Activated CD8-positive, alpha-beta memory T cell treated with anti-CD3 and anti-CD28 coated beads, Interleukin-2, amount 50 U/mL, for 1 hour (primary cell): ENCODE measurements at regions not wholly inside any gene's neighbourhood (a gene's known extent, or its start where the extent isn't known, plus 50 kb on each side); places are given as distances from the start of the nearest gene placed in this dataset.
"Not testable (repeated sequence)": the region's sequence is repeated elsewhere in the genome, so short reads cannot be mapped to it uniquely, and the experiment has no call there.

Experiments
- DNase-seq: peaks from one replicate; pipeline ENCODE4 v3.0.0-alpha.2; 2020; ENCODE audit errors: extremely low read depth

DNA sequence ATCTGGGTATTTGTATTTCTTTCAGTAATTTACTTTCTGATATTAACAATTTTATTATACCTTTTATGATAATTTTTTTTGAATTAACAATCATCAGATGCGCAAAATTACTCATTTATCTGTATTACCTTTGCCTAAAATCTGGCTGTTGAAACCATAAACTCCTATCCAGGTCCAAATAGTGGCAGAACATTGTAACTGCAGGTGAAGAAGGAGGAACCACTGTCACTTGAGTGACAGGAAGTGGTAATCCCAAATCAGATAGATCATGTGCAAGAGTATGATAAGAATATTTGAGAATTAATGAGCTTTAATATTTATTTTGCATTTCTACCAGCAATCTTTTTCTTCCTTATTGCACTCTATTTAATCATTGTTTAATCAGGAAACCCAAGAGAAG is 139.3 kb upstream of the TLE4 start:
- DNase-seq = no peak

DNA sequence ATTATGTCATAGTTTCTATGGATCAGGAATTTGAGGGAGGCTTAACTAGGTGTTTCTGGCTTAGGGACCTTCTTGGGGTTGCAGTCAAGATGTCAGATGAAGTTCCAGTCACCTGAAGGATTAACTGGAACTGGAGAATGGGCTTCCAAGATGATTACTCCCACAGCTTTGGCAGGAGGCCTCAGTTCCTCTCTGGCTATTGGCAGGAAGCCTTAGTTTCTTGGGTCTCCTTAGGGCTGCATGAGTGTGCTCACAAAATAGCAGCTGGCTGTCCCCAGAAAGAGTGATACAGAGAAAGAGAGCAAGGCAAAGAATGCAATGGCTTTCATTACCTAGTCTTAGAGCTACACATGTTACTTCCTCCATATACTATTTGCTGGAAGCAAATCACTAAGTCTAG is 138.1 kb upstream of the TLE4 start:
- DNase-seq = no peak

DNA sequence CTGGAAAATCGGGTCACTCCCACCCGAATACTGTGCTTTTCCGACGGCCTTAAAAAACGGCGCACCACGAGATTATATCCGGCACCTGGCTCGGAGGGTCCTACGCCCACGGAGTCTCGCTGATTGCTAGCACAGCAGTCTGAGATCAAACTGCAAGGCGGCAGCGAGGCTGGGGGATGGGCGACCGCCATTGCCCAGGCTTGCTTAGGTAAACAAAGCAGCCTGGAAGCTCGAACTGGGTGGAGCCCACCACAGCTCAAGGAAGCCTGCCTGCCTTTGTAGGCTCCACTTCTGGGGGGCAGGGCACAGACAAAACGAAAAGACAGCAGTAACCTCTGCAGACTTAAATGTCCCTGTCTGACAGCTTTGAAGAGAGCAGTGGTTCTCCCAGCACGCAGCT is 132.5 kb upstream of the TLE4 start:
- not testable (repeated sequence) for DNase-seq

DNA sequence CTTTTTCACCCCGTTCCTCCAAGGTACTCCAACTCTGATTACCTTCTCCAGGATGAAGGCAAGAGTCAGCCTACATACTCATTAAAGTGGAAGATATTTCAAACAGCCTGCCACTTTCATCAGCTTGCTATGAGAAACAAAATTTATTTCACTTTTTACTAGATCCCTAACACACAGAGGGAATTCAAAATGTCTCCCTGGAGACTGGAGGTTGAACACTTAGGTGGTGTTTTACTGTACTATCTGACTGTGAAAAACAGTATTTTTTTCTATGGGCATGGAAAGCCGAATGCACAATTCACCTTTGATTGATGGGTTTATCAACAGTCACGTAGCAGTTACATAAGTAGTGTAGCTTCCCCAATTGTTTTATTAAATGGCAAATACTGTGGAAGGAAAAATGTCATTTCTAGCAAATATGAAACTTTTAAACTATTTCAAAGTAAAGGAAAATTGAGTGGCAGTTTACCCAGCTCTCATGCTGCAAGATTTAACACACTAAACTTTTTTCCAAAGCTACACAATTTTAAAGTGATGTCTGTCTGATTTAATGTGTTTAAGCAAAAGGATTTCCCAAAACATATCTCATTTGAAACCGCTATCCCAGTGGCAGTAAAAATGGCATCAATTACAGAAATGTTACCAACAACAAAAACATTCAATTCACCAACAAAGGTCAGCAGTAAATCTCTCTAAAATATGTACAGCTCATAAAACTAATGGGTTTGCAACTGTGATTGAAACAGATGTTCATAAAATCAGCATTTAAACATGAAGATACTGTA is 125.0 kb upstream of the TLE4 start:
- no peak for DNase-seq

GRCh38 chr9:79447308-79447605 is 124.5 kb upstream of the TLE4 start:
- DNase-seq = no peak

GRCh38 chr9:79447762-79448161 is 124.0 kb upstream of the TLE4 start:
- DNase-seq = no peak

DNA sequence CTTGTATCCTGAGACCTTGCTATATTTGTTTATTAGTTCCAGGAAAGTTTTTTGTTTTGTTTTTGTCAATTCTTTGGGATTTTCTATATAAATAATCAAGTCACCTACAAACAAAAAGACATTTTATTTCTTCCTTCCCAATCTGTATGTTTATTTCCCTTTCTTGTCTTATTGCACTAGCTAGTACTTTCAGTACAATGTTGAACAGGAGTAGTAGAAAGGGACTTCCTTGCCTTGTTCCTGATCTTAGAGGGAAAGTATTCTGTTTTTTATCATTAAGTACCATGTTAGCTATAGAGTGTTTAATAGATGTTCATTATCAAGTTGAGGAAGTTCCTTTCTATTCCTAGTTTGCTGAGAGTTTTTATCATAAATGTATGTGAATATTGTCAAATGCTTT is 119.5 kb upstream of the TLE4 start:
- DNase-seq = no peak

- no peak for DNase-seq
Observed at GRCh38 chr9:79461712-79462111, 110.1 kb upstream of the TLE4 start.

DNA sequence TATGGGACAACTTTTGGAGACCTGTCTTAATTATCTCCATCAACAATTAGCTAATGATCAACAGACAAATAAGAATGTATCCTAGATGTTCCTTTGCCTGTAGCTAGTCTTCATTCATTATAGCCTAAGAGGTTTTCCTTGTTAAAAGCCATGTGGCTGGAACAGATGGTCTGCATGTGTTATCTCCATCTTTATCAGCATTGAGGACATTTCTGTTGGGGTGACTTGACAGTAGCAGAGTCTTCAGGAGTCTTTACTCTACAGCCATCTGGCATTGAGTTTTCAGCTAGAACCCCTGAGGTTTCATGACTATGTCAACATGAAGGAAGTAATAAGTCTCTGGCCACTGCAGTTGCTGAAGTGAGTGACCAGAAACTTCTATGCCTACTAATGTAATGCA is 106.6 kb upstream of the TLE4 start:
- DNase-seq = no peak

DNA sequence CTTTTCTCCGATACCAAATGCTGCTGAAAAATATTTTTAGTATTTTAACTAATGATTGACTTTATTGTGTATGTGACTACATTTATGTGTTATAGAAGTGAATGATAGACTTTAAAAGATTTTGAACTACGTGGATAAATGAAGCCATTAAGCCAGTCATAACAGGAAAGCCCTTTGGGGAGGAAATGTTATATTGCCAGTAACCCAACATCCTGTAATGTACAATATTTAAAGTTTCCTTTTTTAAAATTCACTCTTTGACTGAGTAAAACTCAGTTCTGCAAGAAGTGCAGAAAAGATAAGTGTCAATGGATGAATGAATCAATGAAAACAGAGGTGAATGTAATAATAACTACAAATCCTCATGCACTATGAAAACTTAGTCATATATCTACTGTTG is 102.6 kb upstream of the TLE4 start:
- no peak for DNase-seq

DNA sequence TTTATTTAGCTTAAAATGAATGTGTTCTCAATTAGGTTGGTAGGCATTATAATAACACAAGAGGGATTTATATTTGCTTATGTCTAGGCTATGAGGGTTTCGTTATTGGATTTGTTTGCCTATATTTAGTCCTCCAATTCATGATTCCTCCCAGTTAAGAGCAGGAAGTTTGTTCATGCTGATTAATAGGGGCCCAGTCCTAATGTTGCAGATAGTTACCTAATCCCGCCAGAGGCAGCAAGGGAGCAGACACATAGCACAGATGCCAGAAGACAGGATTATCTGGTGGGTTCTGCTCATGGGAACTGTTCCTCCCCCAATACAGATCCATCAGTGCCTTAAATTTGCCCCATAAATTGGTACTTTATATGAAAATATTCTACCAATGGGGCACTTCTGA is 100.8 kb upstream of the TLE4 start:
- no peak for DNase-seq

DNA sequence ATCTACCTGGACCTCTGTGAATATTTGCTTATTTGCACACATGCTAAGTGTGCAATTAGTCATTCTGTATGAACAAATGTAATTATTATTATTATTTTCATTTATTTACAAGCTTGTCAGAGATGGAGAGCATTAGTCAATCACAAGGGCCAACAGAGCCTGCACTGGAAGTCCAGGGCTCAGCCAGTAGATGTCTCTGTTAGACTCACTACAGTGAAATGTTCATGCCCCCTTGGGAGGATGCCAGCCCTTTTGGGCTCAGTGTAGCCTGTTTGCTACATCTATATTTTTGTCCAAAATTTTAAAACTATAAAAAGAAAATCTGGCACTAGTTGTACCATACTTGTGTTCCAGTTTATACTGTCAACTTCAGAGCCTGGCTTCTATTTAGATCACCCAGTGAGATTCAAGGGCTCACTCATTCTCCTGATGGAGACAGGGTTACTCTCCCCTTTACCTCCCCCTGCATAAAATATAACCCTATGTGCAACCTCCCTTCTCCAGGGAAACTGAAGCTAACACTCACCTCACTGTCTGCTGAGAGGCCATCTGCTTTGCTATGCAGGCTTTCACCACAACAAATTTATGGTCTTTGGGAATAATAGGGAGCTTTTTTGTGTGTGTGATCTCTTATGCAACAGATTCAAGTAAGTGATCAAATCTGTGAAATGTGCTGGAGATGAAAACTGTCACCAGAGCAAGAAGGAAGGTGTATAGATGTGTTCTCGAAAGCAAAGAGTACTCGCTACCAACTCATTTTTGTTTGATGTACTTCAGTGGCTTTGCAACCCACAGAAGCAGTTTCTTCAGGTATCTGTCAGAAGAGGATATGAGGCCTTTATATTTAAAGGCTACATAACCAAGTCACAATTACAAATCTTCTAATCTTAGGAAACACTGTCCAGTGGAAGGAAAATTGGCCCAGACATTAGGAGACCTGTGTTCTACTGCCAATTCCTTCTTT is 99.9 kb upstream of the TLE4 start:
- no peak for DNase-seq

GRCh38 chr9:79473704-79474103 is 98.1 kb upstream of the TLE4 start:
- no peak for DNase-seq

DNA sequence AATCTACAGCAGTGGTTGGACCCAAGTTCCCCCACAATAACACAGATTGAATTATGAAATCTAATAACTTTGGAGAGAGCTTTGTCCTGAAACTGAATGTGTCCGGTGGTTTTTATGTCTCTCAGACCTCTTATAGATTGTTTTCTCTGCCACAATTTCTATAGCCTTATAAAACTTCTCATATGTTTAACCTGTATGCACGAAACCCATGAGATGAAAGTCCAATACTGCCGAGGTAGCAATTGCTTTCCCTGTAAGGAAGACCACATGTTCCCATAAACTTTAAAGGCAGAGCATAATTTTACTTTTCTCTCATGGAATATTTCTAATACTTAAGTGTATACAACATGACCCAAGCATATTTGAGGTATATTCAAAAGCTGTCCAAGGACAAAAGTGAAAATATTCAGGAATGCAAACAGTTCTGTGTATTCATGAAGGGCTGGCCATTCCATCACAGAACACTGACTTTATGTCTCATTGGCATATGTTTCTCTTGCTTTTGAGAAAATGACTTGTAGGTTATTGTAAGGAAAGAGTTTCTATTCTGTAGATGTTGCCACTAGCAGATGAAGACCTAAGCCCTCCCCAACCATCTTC is 94.4 kb upstream of the TLE4 start:
- no peak for DNase-seq

DNA sequence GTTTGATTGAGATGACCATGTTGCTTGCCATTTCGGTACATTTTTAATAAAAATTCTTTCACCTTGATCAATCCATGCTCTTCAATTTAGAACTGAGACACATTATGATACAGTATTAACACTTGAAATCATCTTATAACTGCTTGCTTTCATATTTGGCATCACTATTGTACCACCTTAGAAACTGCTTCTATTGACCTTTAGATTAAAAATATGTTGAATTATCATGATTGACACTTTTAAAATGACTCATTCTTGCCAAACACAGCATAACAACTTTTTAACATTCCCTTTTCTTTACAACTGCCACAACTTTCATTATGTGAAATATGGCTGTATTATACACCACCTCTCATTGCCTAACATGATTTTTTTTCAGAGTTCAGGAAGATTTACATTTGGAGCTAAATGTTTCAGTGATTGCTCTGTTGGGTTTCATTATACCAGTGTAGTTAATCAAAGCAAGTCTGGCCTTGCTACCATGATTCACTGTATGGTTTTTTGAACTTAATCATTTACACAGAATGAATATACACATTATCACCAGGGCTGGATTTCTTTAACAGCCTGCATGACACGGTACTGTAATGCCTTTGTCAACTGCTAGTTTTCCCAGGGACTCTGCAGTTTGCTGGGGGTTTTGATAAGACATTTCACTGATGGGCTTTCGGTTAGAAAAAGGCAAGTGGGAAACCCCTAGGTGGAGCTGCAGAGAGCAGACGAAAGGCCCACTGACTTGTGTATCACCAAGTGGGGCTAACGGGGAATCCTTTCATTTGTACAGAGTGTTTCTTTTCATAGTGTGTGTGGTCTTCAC is 93.6 kb upstream of the TLE4 start:
- DNase-seq = peak; percentile 11

- no peak for DNase-seq
Observed at GRCh38 chr9:79480639-79481038, 91.1 kb upstream of the TLE4 start.

DNA sequence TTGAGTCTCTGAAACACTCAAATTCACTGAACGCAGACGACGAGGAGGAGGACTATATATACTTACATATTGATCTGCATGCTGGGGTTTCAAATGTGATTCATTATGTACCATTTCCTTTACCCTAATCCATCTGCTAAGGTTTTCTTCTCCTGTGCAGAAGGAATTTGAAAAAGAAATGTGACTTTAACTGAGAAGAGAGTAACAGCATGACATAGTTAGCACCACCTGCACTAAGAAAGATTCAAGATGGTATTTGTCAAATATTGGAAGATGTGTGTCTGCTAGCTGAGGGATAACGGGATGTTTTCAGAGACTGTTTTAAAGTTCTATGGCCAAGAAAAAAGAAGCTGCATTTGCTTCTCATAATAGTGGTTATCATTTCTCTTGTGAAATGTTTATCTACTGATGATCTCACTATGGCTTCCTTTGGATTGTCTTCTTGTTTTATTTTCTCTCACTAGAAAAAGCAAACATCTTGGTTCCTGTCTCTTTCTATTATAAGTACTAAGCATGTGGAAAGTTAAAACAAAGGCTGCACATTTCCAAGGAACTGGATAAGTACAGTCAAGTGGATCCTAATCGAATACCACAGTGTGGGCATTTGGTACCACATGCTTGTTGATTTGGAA is 89.8 kb upstream of the TLE4 start:
- no peak for DNase-seq

DNA sequence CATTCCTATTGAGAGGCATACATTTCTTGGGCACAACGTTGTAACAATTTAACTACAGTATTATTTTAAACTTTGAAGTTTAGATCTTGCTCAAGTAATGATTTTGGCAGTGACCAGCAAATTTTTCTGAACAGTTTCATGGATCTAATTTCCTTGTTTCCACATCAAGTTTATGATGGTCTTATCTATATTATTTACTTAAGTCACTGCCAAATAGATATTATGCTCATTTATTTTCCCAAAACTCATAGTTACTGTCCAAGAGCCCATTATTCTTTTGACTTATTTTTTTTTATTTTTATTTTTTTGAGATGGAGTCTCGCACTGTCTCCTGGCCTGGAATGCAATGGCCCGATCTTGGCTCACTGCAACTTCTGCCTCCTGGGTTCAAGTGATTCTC is 86.5 kb upstream of the TLE4 start:
- DNase-seq = no peak

GRCh38 chr9:79489261-79490000 is 82.3 kb upstream of the TLE4 start:
- DNase-seq = no peak

DNA sequence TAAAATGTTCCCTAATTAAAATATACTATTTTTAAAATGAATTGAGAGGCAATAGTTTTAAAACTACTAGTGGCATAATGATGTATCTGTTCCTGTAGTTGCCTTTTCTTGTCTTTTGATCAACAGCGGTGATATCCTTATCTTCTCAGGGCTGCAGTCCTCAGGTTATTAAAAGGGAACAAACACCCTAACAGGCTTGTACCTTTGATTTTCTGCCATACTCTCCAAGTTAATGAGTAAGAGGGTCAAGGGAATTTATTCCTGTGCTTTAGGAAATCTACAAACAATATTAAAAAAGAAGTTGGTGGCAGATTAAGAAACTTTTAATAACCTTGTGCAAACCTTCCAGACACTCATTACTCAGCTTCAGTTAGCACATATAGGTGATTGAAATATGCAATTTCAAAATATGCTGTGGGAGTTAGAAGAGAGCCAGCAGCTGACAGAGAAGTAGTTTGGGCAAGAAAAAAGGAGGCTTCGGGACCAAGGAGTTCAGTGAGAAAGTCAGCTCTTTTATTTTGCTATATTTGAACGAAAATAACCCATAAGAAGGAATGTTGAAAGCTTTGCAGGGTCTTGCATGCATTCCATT is 81.0 kb upstream of the TLE4 start:
- DNase-seq = no peak
